ENCODE measurements at regions not wholly inside any gene's neighbourhood (a gene's known extent, or its start where the extent isn't known, plus 50 kb on each side); places are given as distances from the start of the nearest gene placed in this dataset.
"Not testable (repeated sequence)": the region's sequence is repeated elsewhere in the genome, so short reads cannot be mapped to it uniquely, and the experiment has no call there.

- DNase-seq: no peak
These were observed 152.3 kb upstream of the TBX18 start for GRCh38 chr6:84916704-84917103.

GRCh38 chr6:84912472-84913322 lies 148.3 kb upstream of the TBX18 start:
- DNase-seq: no peak

- no peak for DNase-seq
These were observed 146.7 kb upstream of the TBX18 start for GRCh38 chr6:84910906-84911607.

GRCh38 chr6:84908304-84908904 lies 144.0 kb upstream of the TBX18 start:
- no peak for DNase-seq

- no peak for DNase-seq
These were observed 142.1 kb upstream of the TBX18 start for GRCh38 chr6:84906514-84906913.

GRCh38 chr6:84905823-84906222 lies 141.4 kb upstream of the TBX18 start:
- no peak for DNase-seq

GRCh38 chr6:84902354-84902928 lies 138.0 kb upstream of the TBX18 start:
- no peak for DNase-seq

GRCh38 chr6:84897988-84898594 lies 133.7 kb upstream of the TBX18 start:
- DNase-seq: no peak

GRCh38 chr6:84897011-84897410 lies 132.6 kb upstream of the TBX18 start:
- DNase-seq: no peak

GRCh38 chr6:84892671-84893070 lies 128.3 kb upstream of the TBX18 start:
- DNase-seq: no peak

GRCh38 chr6:84882768-84883766 lies 118.7 kb upstream of the TBX18 start:
- no peak for DNase-seq

GRCh38 chr6:84879385-84879784 lies 115.0 kb upstream of the TBX18 start:
- DNase-seq: not testable (repeated sequence)

GRCh38 chr6:84877515-84878210 lies 113.3 kb upstream of the TBX18 start:
- no peak for DNase-seq

- no peak for DNase-seq
These were observed 112.5 kb upstream of the TBX18 start for GRCh38 chr6:84876723-84877514.

GRCh38 chr6:84872996-84873723 lies 108.8 kb upstream of the TBX18 start:
- DNase-seq: no peak

- DNase-seq: no peak
These were observed 107.5 kb upstream of the TBX18 start for GRCh38 chr6:84871925-84872324.

- no peak for DNase-seq
These were observed 106.3 kb upstream of the TBX18 start for GRCh38 chr6:84870672-84871071.

GRCh38 chr6:84868149-84868548 lies 103.8 kb upstream of the TBX18 start:
- DNase-seq: no peak

- no peak for DNase-seq
These were observed 103.1 kb upstream of the TBX18 start for GRCh38 chr6:84867521-84867920.

GRCh38 chr6:84866715-84867114 lies 102.3 kb upstream of the TBX18 start:
- DNase-seq: no peak
